ENCODE measurements at regions not wholly inside any gene's neighbourhood (a gene's known extent, or its start where the extent isn't known, plus 50 kb on each side); places are given as distances from the start of the nearest gene placed in this dataset.

- no peak for DNase-seq (ENCODE audit: low read depth)
These were observed 65.5 kb downstream of the ADRA2C start for GRCh38 chr4:3831529-3832150.

GRCh38 chr4:3832536-3833220 is 66.5 kb downstream of the ADRA2C start:
- DNase-seq (ENCODE audit: low read depth) = no peak

GRCh38 chr4:3833326-3833989 is 67.3 kb downstream of the ADRA2C start:
- DNase-seq (ENCODE audit: low read depth) = no peak

- no peak for DNase-seq (ENCODE audit: low read depth)
These were observed 68.0 kb downstream of the ADRA2C start for GRCh38 chr4:3834186-3834662.

GRCh38 chr4:3834663-3835521 is 68.7 kb downstream of the ADRA2C start:
- DNase-seq (ENCODE audit: low read depth) = no peak

GRCh38 chr4:3835527-3836405 is 69.6 kb downstream of the ADRA2C start:
- DNase-seq (ENCODE audit: low read depth) = no peak

- DNase-seq (ENCODE audit: low read depth) = no peak
These were observed 70.2 kb downstream of the ADRA2C start for GRCh38 chr4:3836406-3836755.

GRCh38 chr4:3836756-3837601 is 70.8 kb downstream of the ADRA2C start:
- DNase-seq (ENCODE audit: low read depth) = no peak

GRCh38 chr4:3838437-3839380 is 72.5 kb downstream of the ADRA2C start:
- no peak for DNase-seq (ENCODE audit: low read depth)

- no peak for DNase-seq (ENCODE audit: low read depth)
These were observed 79.0 kb downstream of the ADRA2C start for GRCh38 chr4:3845094-3845743.

- DNase-seq (ENCODE audit: low read depth) = no peak
These were observed 79.7 kb downstream of the ADRA2C start for GRCh38 chr4:3845744-3846429.

GRCh38 chr4:3847211-3847940 is 81.2 kb downstream of the ADRA2C start:
- DNase-seq (ENCODE audit: low read depth) = no peak

GRCh38 chr4:3848323-3848722 is 82.1 kb downstream of the ADRA2C start:
- DNase-seq (ENCODE audit: low read depth) = no peak

- no peak for DNase-seq (ENCODE audit: low read depth)
These were observed 83.0 kb downstream of the ADRA2C start for GRCh38 chr4:3849140-3849539.

- DNase-seq (ENCODE audit: low read depth) = no peak
These were observed 83.9 kb downstream of the ADRA2C start for GRCh38 chr4:3850128-3850527.

GRCh38 chr4:3851211-3851610 is 85.0 kb downstream of the ADRA2C start:
- DNase-seq (ENCODE audit: low read depth) = no peak

GRCh38 chr4:3851881-3852280 is 85.7 kb downstream of the ADRA2C start:
- no peak for DNase-seq (ENCODE audit: low read depth)
